Gastrocnemius medialis (tissue), 4 donors: ENCODE measurements at regions not wholly inside any gene's neighbourhood (a gene's known extent, or its start where the extent isn't known, plus 50 kb on each side); places are given as distances from the start of the nearest gene placed in this dataset.

ENCODE experiments used
- ATAC-seq, 2 donors: fragments of 150-250 bp; one replicate each; pipeline ENCODE4 v1.9.1; 2016
- DNase-seq, 2 donors: peaks; one replicate each; pipeline ENCODE4 v3.0.0-alpha.2; 2019
- H3K27ac ChIP-seq, 4 donors: fragments of 200-600 bp; sonication (generic); 1 replicate in 1 of 4; 2 replicates in 3 of 4; pipeline ENCODE4 v1.5.1; 2016 to 2018; ENCODE audit warnings: mild to moderate bottlenecking in 2 of 4, moderate library complexity in 1 of 4
- H3K27me3 ChIP-seq, 3 donors: fragments of 200-600 bp; sonication (generic) in 2 of 3; 1 replicate in 1 of 3; 2 replicates in 2 of 3; pipeline versions ENCODE4 v1.5.1 to v1.6.0; 2016 to 2019; ENCODE audit warnings: mild to moderate bottlenecking in 1 of 3, moderate library complexity in 1 of 3
- H3K36me3 ChIP-seq, 2 donors: fragments of 200-600 bp; sonication (generic) in 1 of 2; one replicate each; pipeline ENCODE4 v1.5.1; 2017 to 2018
- H3K4me1 ChIP-seq, 2 donors: fragments of 200-600 bp; sonication (generic) in 1 of 2; one replicate each; pipeline ENCODE4 v1.5.1; 2016 to 2017; ENCODE audit warnings: mild to moderate bottlenecking in 2 of 2
- H3K4me3 ChIP-seq, 4 donors: fragments of 200-600 bp; sonication (generic) in 3 of 4; 1 replicate in 1 of 4; 2 replicates in 3 of 4; pipeline ENCODE4 v1.5.1; 2016 to 2019; ENCODE audit warnings: mild to moderate bottlenecking in 2 of 4
- H3K9me3 ChIP-seq, 3 donors: fragments of 200-600 bp; sonication (generic) in 2 of 3; 1 replicate in 1 of 3; 2 replicates in 2 of 3; pipeline ENCODE4 v1.5.1; 2016 to 2019
- POLR2A ChIP-seq, 2 donors: fragments of 450-650 bp; IDR thresholded peaks; one replicate each; pipeline ENCODE4 v1.6.1; 2017; ENCODE audit warnings: antibody characterized with exemption in 2 of 2, mild to moderate bottlenecking in 2 of 2, moderate library complexity in 2 of 2
- in situ Hi-C, 4 donors: fragments of 200-750 bp; cut with MboI; loops; one replicate each; pipeline versions ENCODE4 v1.15.0 to v1.8.0; 2017; ENCODE audit warnings: low sequenced_read_pairs in 4 of 4
- intact Hi-C: fragments of 100-400 bp; cut with DNase I; formaldehyde crosslinking; loops from one replicate; pipeline ENCODE4 v1.15.1; 2023; ENCODE audit warnings: low total_unique reads
- TF ChIP-seq, protein P1 (sequence below), 5 experiments: fragments of 450-650 bp in 3 of 5; fragments of 200-600 bp in 2 of 5; sonication (generic) in 2 of 5; IDR thresholded peaks in 4 of 5; conservative IDR thresholded peaks in 1 of 5; 1 replicate in 4 of 5; 2 replicates in 1 of 5; pipeline ENCODE4 v1.5.1; 2016 to 2019; ENCODE audit warnings: antibody characterized with exemption in 5 of 5, mild to moderate bottlenecking in 3 of 5, moderate library complexity in 3 of 5

DNA sequence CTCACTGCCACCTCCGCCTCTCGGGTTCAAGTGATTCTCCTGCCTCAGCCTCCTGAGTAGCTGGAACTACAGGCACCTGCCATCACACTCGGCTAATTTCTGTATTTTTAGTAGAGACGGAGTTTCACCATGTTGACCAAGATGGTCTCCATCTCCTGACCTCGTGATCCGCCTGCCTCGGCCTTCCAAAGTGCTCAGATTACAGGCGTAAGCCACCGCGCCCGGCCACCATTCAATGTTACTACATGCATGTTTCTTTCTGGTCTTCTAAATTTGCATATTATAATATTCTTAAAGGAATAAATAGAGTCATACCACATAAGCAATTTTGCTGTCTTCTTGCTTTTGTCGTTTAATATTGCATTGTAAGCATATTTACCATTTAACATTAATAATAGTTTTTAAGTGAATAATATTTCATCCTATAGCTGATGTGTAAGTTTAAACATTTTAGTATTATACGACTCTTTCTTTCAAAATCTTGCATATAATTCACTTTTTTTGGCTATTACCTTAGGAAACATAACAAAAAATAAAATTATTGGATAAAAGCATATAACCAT lies 1270.4 kb downstream of the ADGRL3 start:
- TF ChIP-seq POLR2A (IDR thresholded peaks at IDR 0.05), result no peak
- TF ChIP-seq, protein P1, sequence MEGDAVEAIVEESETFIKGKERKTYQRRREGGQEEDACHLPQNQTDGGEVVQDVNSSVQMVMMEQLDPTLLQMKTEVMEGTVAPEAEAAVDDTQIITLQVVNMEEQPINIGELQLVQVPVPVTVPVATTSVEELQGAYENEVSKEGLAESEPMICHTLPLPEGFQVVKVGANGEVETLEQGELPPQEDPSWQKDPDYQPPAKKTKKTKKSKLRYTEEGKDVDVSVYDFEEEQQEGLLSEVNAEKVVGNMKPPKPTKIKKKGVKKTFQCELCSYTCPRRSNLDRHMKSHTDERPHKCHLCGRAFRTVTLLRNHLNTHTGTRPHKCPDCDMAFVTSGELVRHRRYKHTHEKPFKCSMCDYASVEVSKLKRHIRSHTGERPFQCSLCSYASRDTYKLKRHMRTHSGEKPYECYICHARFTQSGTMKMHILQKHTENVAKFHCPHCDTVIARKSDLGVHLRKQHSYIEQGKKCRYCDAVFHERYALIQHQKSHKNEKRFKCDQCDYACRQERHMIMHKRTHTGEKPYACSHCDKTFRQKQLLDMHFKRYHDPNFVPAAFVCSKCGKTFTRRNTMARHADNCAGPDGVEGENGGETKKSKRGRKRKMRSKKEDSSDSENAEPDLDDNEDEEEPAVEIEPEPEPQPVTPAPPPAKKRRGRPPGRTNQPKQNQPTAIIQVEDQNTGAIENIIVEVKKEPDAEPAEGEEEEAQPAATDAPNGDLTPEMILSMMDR (IDR thresholded peaks at IDR 0.05 in 4 of 5, conservative IDR thresholded peaks at IDR 0.05 in 1 of 5), result no peak
- no peak for DNase-seq
- no peaks in the 10 kb centered on the region for H3K27me3 ChIP-seq
- no peaks in the 10 kb centered on the region for H3K36me3 ChIP-seq
- no peaks in the 10 kb centered on the region for H3K9me3 ChIP-seq
- H3K4me1 ChIP-seq, result no peaks in the 10 kb centered on the region
- intact Hi-C loops (no loop called here), in situ Hi-C loops (no loop called here)
- H3K27ac ChIP-seq, result no peak overlapping the region
- no peak for ATAC-seq
- H3K4me3 ChIP-seq, result no peak overlapping the region

DNA sequence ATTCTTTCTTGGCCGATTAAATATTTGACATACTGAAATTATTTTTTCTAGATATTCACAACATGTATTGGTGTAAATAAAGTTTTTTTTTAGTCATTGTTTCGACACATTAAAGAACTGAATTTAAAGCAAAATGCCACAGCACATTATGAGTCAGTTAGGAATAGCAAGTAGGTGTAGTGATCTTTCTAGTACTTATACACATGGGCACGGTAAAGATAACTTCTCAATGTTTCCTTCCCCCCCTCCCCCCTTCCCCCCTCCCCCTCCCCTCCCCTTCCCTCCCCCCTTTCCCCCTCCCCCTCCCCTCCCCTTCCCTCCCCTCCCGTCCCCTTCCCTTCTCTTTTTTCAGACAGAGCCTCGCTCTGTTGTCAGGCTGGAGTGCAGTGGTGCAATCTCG lies 1269.9 kb downstream of the ADGRL3 start:
- TF ChIP-seq POLR2A (IDR thresholded peaks at IDR 0.05), result no peak
- TF ChIP-seq, protein P1 (IDR thresholded peaks at IDR 0.05 in 4 of 5, conservative IDR thresholded peaks at IDR 0.05 in 1 of 5), result no peak
- no peak overlapping the region for H3K27ac ChIP-seq
- in situ Hi-C loops (no loop called here), intact Hi-C loops (no loop called here)
- DNase-seq, result no peak
- H3K4me3 ChIP-seq, result no peak overlapping the region
- no peaks in the 10 kb centered on the region for H3K4me1 ChIP-seq
- ATAC-seq, result no peak
- no peaks in the 10 kb centered on the region for H3K36me3 ChIP-seq
- no peaks in the 10 kb centered on the region for H3K27me3 ChIP-seq
- no peaks in the 10 kb centered on the region for H3K9me3 ChIP-seq

- in situ Hi-C loops, result no loop called here
Observed at GRCh38 chr4:62461961-62462360, 1261.8 kb downstream of the ADGRL3 start.

DNA sequence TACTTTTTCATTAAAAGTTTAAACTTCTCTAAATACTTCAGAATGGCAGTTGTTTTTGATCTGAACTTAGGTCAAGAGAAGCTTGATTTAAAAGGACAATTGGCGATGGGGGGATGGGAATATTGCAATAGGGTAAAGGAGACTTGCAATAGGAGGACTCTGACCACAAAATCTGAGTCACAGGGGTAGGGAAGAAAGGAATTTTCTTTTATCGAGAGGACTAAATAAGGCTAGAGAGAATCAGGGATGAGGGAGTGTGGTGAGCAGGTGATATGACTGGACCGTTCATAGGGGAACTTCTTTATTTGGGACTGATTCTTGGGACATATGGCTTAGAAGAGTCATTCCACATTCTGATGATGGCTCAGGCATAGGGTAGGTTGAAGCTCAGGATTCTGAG lies 1260.2 kb downstream of the ADGRL3 start:
- Histone ChIP-seq H3K4me1 (no peaks in the 10 kb centered on the region), H3K4me3 (no peak overlapping the region), H3K9me3 (no peaks in the 10 kb centered on the region), H3K36me3 (no peaks in the 10 kb centered on the region), H3K27ac (no peak overlapping the region), H3K27me3 (no peaks in the 10 kb centered on the region)
- TF ChIP-seq POLR2A (IDR thresholded peaks at IDR 0.05), result no peak
- TF ChIP-seq, protein P1 (IDR thresholded peaks at IDR 0.05 in 4 of 5, conservative IDR thresholded peaks at IDR 0.05 in 1 of 5), result no peak
- ATAC-seq, result no peak
- intact Hi-C loops, result no loop called here
- in situ Hi-C loops, result no loop called here
- DNase-seq, result no peak

More at GRCh38 chr4:62461961-62462360, 1261.8 kb downstream of the ADGRL3 start:
- intact Hi-C loops, result no loop called here
- DNase-seq, result no peak
- no peak for ATAC-seq
- TF ChIP-seq POLR2A (IDR thresholded peaks at IDR 0.05), result no peak
- TF ChIP-seq, protein P1 (IDR thresholded peaks at IDR 0.05 in 4 of 5, conservative IDR thresholded peaks at IDR 0.05 in 1 of 5), result no peak
- Histone ChIP-seq H3K4me3 (no peak overlapping the region), H3K4me1 (no peaks in the 10 kb centered on the region), H3K36me3 (no peaks in the 10 kb centered on the region), H3K27ac (no peak overlapping the region), H3K9me3 (no peaks in the 10 kb centered on the region), H3K27me3 (no peaks in the 10 kb centered on the region)

DNA sequence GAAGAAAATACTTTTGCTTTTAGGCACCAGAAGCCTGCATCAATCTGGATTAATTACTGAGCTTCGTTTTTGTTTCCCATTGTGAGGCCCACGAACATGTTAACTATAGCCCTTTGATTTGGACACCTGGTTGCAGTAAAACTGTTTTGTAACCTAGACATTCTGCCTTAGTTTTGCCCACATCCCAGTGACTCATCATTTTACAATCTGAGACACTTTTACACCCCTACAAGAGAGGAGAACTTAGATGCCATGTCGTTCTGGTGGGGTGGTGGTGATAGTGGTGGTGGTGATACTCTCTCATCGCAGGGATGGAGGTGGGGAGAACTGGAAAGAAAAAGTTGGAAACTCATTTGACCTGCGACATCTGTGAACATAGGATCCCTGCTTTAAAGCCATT lies 1257.2 kb downstream of the ADGRL3 start:
- no peaks in the 10 kb centered on the region for H3K27me3 ChIP-seq
- no peak for ATAC-seq
- in situ Hi-C loops, result no loop called here

More for the DNA sequence above, 1257.2 kb downstream of the ADGRL3 start:
- TF ChIP-seq POLR2A (IDR thresholded peaks at IDR 0.05), result no peak
- TF ChIP-seq, protein P1 (IDR thresholded peaks at IDR 0.05 in 4 of 5, conservative IDR thresholded peaks at IDR 0.05 in 1 of 5), result no peak
- no peaks in the 10 kb centered on the region for H3K4me1 ChIP-seq
- H3K9me3 ChIP-seq, result no peaks in the 10 kb centered on the region
- intact Hi-C loops, result no loop called here
- H3K36me3 ChIP-seq, result no peaks in the 10 kb centered on the region
- H3K4me3 ChIP-seq, result no peak overlapping the region
- H3K27ac ChIP-seq, result no peak overlapping the region
- DNase-seq, result no peak
